Muscle of arm (tissue), 1 donor: ENCODE measurements at regions not wholly inside any gene's neighbourhood (a gene's known extent, or its start where the extent isn't known, plus 50 kb on each side); places are given as distances from the start of the nearest gene placed in this dataset.

Experiments
- DNase-seq: peaks from one replicate; pipeline ENCODE4 v3.0.0-alpha.2; 2013

- no peak for DNase-seq
Observed at GRCh38 chr4:13844740-13845139, 217.2 kb upstream of the BOD1L1 start.

GRCh38 chr4:13849778-13850177 is 222.3 kb upstream of the BOD1L1 start:
- no peak for DNase-seq

DNA sequence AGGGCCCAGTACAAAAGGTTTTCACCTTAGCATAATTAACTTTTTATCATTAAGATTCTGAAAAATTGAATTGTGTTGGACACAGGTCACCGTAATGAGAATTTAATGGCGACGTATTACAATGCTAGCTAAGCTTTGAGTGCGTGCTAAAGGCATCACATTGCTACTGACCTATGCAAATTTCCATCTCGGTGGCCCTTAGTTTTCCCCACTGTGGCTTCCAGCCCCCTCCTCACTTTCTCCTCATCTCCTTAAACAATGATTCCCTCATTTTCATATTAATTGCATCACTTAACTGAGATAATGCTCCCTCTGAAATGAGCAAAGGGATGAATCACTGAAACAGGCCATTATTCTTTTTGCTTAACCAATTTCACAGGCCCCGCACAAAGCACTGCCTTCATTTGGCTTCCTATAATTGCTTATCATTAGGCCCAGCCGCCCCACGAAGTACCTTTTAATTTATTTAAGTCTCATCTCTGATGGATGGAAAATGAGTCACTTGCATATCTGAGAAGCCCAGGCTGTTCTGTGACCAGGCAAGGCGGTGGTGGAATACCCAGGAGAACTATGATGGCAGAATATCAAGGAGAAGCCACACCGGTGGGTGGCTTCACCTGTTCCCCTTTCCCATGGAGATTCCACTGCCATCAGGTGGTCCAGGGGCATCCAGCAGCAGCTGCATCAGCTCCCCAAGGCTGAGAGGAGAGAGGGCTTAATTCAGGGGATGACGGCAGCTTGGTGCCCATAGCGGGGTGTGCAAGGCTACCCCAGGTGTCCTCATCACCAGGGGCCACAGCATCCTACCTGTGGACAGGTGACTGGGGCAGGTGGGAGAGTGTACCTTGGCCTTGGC is 223.8 kb upstream of the BOD1L1 start:
- DNase-seq = no peak

DNA sequence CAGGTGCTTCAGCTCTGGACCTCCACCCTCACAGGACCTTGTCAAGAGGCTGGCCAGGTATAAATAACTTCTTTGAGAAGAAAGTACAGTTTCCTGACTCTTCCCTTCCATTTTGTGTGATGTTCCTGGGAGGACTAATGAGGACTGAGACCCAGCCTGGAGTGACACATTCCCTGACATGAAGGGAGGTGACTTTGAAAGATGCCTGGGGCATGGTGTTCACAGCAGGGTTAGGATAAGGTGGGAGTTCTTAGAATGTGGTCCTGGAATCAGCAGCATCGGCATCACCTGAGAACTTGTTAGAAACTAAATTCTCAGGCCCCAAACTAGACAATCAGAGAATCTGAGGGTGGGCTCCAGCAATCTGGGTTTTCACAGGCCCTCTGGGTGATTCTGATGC is 224.9 kb upstream of the BOD1L1 start:
- no peak for DNase-seq

DNA sequence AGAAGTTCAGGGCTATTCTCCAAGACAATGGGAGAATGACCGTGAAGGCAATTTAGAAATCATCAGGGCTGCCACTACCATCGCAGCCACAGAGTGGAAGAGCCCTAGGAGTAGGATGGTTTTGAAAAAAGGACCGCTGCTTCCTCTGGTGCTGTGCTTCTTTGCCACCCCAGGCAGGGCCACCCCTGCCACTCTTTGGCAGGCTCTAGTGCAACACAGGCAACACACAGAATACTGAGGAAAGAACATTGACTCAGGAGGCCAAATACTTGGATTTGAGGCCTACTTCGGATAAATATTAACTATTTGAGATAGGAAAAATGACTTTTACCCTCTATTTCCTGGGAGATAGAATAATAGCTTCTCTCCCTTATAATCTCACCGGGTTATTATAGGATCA is 228.9 kb upstream of the BOD1L1 start:
- no peak for DNase-seq

- no peak for DNase-seq
Observed at GRCh38 chr4:13857397-13857796, 229.9 kb upstream of the BOD1L1 start.

DNA sequence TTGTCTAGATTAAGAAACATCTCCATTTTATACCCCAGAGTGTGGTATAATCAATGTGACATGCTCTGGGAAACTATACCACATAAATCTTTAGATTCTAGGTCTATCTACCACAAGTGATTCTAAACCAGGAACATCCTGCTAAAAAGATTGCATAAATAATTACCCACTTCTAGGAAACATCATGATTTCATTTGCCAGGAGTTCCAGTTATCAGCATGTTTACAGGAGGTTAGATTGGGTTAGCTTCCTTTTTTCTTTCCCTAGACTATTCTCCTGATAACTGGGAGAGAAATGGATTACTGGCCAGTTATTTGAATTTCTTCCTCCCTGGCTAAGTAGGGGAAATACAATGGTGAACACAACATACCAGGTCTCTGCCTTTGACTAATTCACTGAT is 230.3 kb upstream of the BOD1L1 start:
- no peak for DNase-seq

- no peak for DNase-seq
Observed at GRCh38 chr4:13859423-13859822, 231.9 kb upstream of the BOD1L1 start.

DNA sequence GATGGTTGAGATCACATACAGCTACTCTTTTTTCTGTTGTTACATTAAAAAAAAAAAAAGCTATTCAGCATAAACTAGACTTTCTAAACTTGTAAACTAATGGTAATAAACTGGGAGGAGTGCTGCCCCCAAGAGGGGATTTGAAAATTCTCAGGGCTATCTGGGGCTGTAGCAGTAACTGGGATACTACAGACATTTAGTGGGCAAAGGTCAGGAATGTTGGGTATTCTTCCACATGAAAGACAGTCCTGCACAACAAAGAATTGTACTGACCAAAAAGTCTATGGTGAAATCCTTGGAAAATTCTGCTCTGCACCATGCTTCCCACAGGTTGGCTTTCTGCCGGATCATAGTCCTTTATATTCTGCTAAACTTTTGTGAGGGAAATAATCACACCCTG is 232.6 kb upstream of the BOD1L1 start:
- no peak for DNase-seq

- no peak for DNase-seq
Observed at GRCh38 chr4:13865871-13866669, 238.5 kb upstream of the BOD1L1 start.

DNA sequence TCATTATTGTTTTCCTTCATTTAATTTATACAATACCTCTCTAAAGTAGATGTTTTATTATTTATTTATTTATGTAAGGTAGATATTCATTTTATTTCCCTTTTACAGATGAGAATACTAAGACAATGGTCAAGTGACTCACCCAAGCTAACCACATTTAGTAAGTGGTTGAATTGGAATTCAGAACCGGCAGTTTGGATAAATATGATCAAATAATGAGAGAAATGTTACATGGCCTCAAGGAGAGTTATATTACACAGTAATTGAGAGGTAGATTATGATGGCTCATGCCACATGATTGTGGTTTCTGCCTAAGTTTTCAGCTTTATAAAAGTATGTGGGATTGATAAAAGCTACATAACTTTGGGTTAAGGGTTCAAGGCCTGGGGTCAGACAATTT is 239.4 kb upstream of the BOD1L1 start:
- no peak for DNase-seq

GRCh38 chr4:13872155-13872554 is 244.6 kb upstream of the BOD1L1 start:
- DNase-seq = no peak

- DNase-seq = no peak
Observed at GRCh38 chr4:13872955-13873354, 245.4 kb upstream of the BOD1L1 start.

- DNase-seq = no peak
Observed at GRCh38 chr4:13875181-13875580, 247.7 kb upstream of the BOD1L1 start.

GRCh38 chr4:13876131-13876530 is 248.6 kb upstream of the BOD1L1 start:
- no peak for DNase-seq

- no peak for DNase-seq
Observed at GRCh38 chr4:13876940-13877339, 249.4 kb upstream of the BOD1L1 start.

DNA sequence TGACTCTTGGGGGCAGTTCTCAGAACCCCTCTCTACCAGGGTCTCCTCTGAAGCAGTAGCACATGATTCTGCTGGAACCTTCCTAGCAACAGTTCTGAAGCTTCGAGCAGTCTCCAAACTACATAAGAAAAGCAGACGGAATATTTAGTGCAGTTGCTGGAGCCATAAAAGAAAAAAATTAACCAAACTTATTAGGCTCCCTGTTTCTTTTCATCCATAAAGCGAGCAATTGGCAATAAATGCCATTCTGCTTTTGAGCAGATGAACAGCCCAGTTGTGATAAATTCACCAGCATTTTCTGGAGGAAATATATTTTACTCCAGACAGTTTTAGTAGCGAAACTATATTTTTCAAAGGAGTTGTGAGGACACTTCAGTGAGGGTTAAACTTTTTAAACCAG is 250.1 kb upstream of the BOD1L1 start:
- no peak for DNase-seq

DNA sequence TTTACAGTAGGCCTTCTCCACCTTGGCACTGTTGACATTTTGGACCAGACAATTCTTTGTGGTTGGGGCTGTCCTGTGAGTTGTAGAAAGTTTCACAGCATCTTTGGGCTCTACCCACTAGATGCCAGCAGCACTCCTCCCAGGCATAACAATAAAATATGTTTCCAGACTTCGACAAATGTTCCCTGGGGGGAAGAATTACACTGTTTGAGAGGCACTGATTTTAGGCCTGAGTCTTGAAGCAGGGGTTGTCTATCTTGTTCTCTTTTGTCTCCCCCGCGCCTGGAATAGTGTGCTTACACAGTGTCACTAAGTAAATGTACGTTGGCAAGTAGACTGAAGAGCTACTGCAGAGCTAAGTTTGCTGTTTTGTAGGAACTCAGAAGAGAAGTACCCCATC is 254.4 kb upstream of the BOD1L1 start:
- DNase-seq = no peak

- DNase-seq = no peak
Observed at GRCh38 chr4:13887010-13887409, 259.5 kb upstream of the BOD1L1 start.

GRCh38 chr4:13888112-13888511 is 260.6 kb upstream of the BOD1L1 start:
- DNase-seq = no peak

DNA sequence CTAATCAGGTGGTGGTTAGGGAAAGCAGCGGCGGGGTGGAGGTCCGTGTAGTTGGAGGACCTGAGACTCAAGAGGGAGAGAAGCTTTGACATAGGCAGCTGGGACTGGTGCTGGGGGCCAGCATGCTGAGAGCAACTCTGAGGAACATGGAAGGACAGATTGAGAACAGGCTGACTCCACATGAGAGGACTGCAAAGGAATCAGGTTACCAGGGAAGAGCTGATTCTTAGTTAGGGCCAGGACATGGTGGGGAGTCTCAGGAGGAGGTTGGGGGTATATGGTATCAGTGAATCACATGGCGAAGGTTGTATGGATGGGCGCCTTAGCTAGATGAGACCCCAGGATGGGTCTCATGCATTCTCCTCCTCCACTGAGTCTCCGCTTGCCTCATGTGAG is 264.0 kb upstream of the BOD1L1 start:
- no peak for DNase-seq

DNA sequence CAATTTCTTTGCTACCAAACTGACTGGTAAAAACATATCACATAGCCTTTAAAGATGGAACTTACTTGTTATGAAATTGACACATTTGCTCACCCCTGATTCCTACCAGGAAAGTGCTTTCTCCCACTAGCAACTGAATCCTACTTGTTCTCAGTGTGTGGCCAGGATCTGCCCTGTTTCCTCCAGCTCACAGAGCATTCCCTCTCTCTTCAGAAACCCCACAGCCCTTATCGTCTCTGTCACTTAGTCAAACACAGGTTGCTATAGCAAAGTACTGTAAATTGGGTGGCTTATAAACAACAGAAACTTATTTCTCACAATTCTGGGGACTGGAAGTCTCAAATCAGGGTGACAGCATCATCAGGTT is 265.2 kb upstream of the BOD1L1 start:
- peak; percentile 17 for DNase-seq

DNA sequence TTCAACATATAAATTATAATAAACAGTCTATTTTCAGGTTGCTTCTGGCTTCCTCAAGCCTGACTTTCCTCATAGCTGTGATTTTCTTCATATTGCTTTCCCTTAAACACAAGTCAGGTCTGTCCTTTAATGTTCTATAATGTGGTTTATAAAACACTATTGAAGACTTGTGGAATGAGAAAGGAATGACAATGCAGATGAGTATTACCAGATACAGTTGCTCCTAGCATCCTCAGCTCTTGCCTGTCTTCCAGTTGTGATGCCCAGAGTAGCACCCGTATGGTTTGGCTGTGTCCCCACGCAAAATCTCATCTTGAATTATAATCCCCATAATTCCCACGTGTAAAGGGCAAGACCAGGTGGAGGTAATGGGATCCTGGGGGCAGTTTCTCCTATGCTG is 265.7 kb upstream of the BOD1L1 start:
- DNase-seq = no peak
